Endothelial cell of umbilical vein (primary cell): ENCODE measurements at regions not wholly inside any gene's neighbourhood (a gene's known extent, or its start where the extent isn't known, plus 50 kb on each side); places are given as distances from the start of the nearest gene placed in this dataset.

Source experiments
- BruUV-seq: library from RNA; stranded (reverse); fragments of 400-500 nt; replicated peaks from 2 replicates; lab custom pipeline; 2021; lab: Mats Ljungman, UMichigan
- CTCF ChIA-PET: fragments of 300-600, 350-600 bp; sonication (Branson Sonifier 250); formaldehyde crosslinking; loops from one replicate; lab custom pipeline; 2021; ENCODE audit warnings: antibody characterized with exemption, inconsistent platforms; lab: Charles Lee
- POLR2A ChIA-PET: fragments of 300-600, 350-600 bp; sonication (Branson Sonifier 250); formaldehyde crosslinking; loops from one replicate; lab custom pipeline; 2021; ENCODE audit warnings: antibody characterized with exemption, inconsistent platforms; lab: Charles Lee
- DNase-seq: peaks from one replicate; pipeline ENCODE4 v3.0.0-alpha.2; 2011; ENCODE audit warnings: low read depth, low spot score
- FAIRE-seq: peaks from 2 replicates; lab custom pipeline; 2011; peaks lifted over from hg19 to GRCh38; lab: Jason Lieb, UNC
- H2AFZ ChIP-seq: 2 replicates; pipeline ENCODE4 v1.6.0; 2012; ENCODE audit warnings: low read depth, low read length, control low read depth, inconsistent platforms
- H3K27ac ChIP-seq: 2 replicates; pipeline ENCODE4 v1.5.1; 2011; ENCODE audit warnings: low read depth, mild to moderate bottlenecking, control low read depth, low read length, moderate library complexity; ENCODE audit not compliant: insufficient read depth
- H3K27me3 ChIP-seq, 2 experiments: 2 replicates each; pipeline versions ENCODE4 v1.6.0 to v1.6.1; 2011; ENCODE audit warnings: low read length in 2 of 2, mixed read lengths in 1 of 2; ENCODE audit not compliant: control insufficient read depth in 2 of 2, insufficient read depth in 2 of 2
- H3K36me3 ChIP-seq, 2 experiments: 2 replicates in 1 of 2; 3 replicates in 1 of 2; pipeline ENCODE4 v1.5.1; 2011; ENCODE audit warnings: low read length in 2 of 2, mild to moderate bottlenecking in 1 of 2, moderate library complexity in 1 of 2; ENCODE audit not compliant: control insufficient read depth in 2 of 2, insufficient read depth in 2 of 2; ENCODE audit errors: extremely low read depth in 1 of 2
- H3K4me1 ChIP-seq: 3 replicates; pipeline ENCODE4 v1.5.1; 2011; ENCODE audit warnings: mild to moderate bottlenecking, low read length; ENCODE audit not compliant: control insufficient read depth, insufficient read depth; ENCODE audit errors: extremely low read depth
- H3K4me2 ChIP-seq: 2 replicates; pipeline ENCODE4 v1.6.1; 2011; ENCODE audit warnings: low read length, control low read depth, mixed read lengths; ENCODE audit not compliant: insufficient read depth
- H3K4me3 ChIP-seq, 3 experiments: fragments of 200-600 bp in 1 of 3; sonication (generic), shearing (Covaris generic) in 1 of 3; replicated peaks in 1 of 3; 2 replicates each; pipeline ENCODE4 v1.5.1; 2011 to 2016; ENCODE audit warnings: control low read depth in 3 of 3, low read length in 3 of 3, mild to moderate bottlenecking in 2 of 3, inconsistent platforms in 1 of 3, low read depth in 1 of 3, moderate library complexity in 1 of 3; ENCODE audit not compliant: insufficient read depth in 1 of 3
- H3K79me2 ChIP-seq: 2 replicates; pipeline ENCODE4 v1.6.0; 2012; ENCODE audit warnings: low read length, inconsistent platforms; ENCODE audit not compliant: control insufficient read depth, insufficient read depth
- H3K9ac ChIP-seq: replicated peaks from 2 replicates; pipeline ENCODE3; 2011; ENCODE audit warnings: low read length, control low read depth; ENCODE audit not compliant: insufficient read depth; ENCODE audit errors: extremely low read depth
- H3K9me1 ChIP-seq: replicated peaks from 3 replicates; pipeline ENCODE4 v1.6.0; 2011; ENCODE audit warnings: mild to moderate bottlenecking, low read length; ENCODE audit not compliant: control insufficient read depth, insufficient read depth; ENCODE audit errors: extremely low read depth
- H3K9me3 ChIP-seq: replicated peaks from 2 replicates; pipeline ENCODE4 v1.5.1; 2012; ENCODE audit warnings: low read length, inconsistent platforms; ENCODE audit not compliant: control insufficient read depth, insufficient read depth
- H4K20me1 ChIP-seq: replicated peaks from 2 replicates; pipeline ENCODE3; 2011; ENCODE audit warnings: mild to moderate bottlenecking, low read length; ENCODE audit not compliant: control insufficient read depth, insufficient read depth; ENCODE audit errors: extremely low read depth
- EZH2 ChIP-seq: IDR thresholded peaks from 2 replicates; pipeline ENCODE4 v1.6.1; 2012; ENCODE audit warnings: borderline replicate concordance, low read depth, mild to moderate bottlenecking, moderate library complexity, low read length, inconsistent platforms; ENCODE audit not compliant: severe bottlenecking
- FOS ChIP-seq: IDR thresholded peaks from 2 replicates; pipeline ENCODE4 v1.6.1; 2011; ENCODE audit warnings: mild to moderate bottlenecking, low read length, moderate library complexity, borderline replicate concordance; ENCODE audit not compliant: insufficient read depth
- GATA2 ChIP-seq: IDR thresholded peaks from 2 replicates; pipeline ENCODE4 v1.7.0; 2011; ENCODE audit warnings: low read depth, mild to moderate bottlenecking, moderate library complexity, mixed read lengths, low read length; ENCODE audit not compliant: insufficient read length, insufficient read depth
- MYC ChIP-seq: IDR thresholded peaks from one replicate; pipeline ENCODE4 v1.6.1; 2011; ENCODE audit warnings: mild to moderate bottlenecking, low read depth, low read length
- POLR2A ChIP-seq: IDR thresholded peaks from 2 replicates; pipeline ENCODE4 v1.6.1; 2012; ENCODE audit warnings: low read depth, mild to moderate bottlenecking, control low read depth, low read length
- POLR2AphosphoS5 ChIP-seq: IDR thresholded peaks from 2 replicates; pipeline ENCODE4 v1.6.1; 2012; ENCODE audit warnings: low read depth, mild to moderate bottlenecking, control low read depth, low read length, moderate library complexity; ENCODE audit not compliant: insufficient read depth
- dilution Hi-C: fragments of 300-500 bp; cut with MboI; formaldehyde crosslinking; loops from one replicate; pipeline ENCODE4 v1.15.0; 2019; ENCODE audit warnings: low sequenced_read_pairs; ENCODE audit not compliant: extremely low pct_ligation_motif_present
- intact Hi-C: fragments of 100-400 bp; cut with micrococcal nuclease; formaldehyde crosslinking; loops from one replicate; pipeline ENCODE4 v1.10.0; 2022
- TF ChIP-seq, protein P1 (sequence below): IDR thresholded peaks from 2 replicates; pipeline ENCODE4 v1.6.1; 2011; ENCODE audit not compliant: insufficient read depth, insufficient read length
- TF ChIP-seq, protein P2 (sequence below), 2 donors: IDR thresholded peaks; 1 replicate in 1 of 2; 2 replicates in 1 of 2; pipeline ENCODE4 v1.5.1; 2011; ENCODE audit warnings: low read length in 2 of 2, mild to moderate bottlenecking in 2 of 2, moderate library complexity in 2 of 2, control low read depth in 1 of 2, inconsistent platforms in 1 of 2, low read depth in 1 of 2; ENCODE audit not compliant: insufficient read depth in 1 of 2; ENCODE audit errors: extremely low read depth in 1 of 2

DNA sequence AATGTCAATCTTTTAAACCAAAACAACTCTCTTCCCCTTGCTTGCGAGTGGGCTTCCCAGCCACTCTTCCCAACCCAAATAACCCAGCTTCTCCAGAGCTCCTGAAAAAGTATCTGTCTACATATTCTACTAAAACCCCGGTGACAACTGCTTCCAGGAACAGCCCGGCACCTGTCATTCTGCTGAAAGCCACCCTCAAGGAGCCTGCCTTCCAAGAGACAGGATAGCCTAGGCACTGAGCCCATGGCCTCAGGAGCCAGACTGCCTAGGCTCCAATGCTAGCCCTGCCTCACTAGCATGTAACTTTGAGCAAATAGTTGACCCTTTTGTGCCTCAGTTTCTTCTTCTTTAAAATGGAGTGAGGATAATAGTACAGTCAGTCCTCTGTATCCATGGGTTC, 459.8 kb downstream of the SOX6 start:
- H3K9me3 ChIP-seq = no peaks in the 10 kb centered on the region
- no peaks in the 10 kb centered on the region for H4K20me1 ChIP-seq
- intact Hi-C loops = no loop called here
- DNase-seq (no peak), FAIRE-seq (no peak)
- no peak overlapping the region for H3K9ac ChIP-seq
- no peak for TF ChIP-seq GATA2
- no peak for TF ChIP-seq POLR2AphosphoS5
- TF ChIP-seq POLR2A = no peak
- TF ChIP-seq, protein P1, sequence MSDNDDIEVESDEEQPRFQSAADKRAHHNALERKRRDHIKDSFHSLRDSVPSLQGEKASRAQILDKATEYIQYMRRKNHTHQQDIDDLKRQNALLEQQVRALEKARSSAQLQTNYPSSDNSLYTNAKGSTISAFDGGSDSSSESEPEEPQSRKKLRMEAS = no peak
- no peak for TF ChIP-seq MYC
- TF ChIP-seq FOS = no peak
- TF ChIP-seq, protein P2, sequence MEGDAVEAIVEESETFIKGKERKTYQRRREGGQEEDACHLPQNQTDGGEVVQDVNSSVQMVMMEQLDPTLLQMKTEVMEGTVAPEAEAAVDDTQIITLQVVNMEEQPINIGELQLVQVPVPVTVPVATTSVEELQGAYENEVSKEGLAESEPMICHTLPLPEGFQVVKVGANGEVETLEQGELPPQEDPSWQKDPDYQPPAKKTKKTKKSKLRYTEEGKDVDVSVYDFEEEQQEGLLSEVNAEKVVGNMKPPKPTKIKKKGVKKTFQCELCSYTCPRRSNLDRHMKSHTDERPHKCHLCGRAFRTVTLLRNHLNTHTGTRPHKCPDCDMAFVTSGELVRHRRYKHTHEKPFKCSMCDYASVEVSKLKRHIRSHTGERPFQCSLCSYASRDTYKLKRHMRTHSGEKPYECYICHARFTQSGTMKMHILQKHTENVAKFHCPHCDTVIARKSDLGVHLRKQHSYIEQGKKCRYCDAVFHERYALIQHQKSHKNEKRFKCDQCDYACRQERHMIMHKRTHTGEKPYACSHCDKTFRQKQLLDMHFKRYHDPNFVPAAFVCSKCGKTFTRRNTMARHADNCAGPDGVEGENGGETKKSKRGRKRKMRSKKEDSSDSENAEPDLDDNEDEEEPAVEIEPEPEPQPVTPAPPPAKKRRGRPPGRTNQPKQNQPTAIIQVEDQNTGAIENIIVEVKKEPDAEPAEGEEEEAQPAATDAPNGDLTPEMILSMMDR (IDR thresholded peaks at IDR 0.05; ENCODE audit: extremely low read depth in 1 of 2, insufficient read depth in 1 of 2, low read depth in 1 of 2, low read length in 2 of 2) = no peak
- no peak for TF ChIP-seq EZH2
- H3K36me3 ChIP-seq = no peaks in the 10 kb centered on the region
- dilution Hi-C loops = no loop called here
- H3K27me3 ChIP-seq = no peaks in the 10 kb centered on the region
- no peak overlapping the region for H3K27ac ChIP-seq
- ChIA-PET POLR2A (no interaction called here), CTCF (no interaction called here)
- no peaks in the 10 kb centered on the region for H3K4me1 ChIP-seq
- H3K4me3 ChIP-seq = no peak overlapping the region
- no peaks in the 10 kb centered on the region for H3K79me2 ChIP-seq
- H3K4me2 ChIP-seq = no peak overlapping the region
- no TSS peak for BruUV-seq
- H2AFZ ChIP-seq = no peak overlapping the region
- no peaks in the 10 kb centered on the region for H3K9me1 ChIP-seq
